ENCODE measurements at regions not wholly inside any gene's neighbourhood (a gene's known extent, or its start where the extent isn't known, plus 50 kb on each side); places are given as distances from the start of the nearest gene placed in this dataset.

- TF ChIP-seq CEBPB (IDR thresholded peaks at IDR 0.05): no peak
- no peak for TF ChIP-seq YY1 (IDR thresholded peaks at IDR 0.05; ENCODE audit: low read depth)
- no peak for TF ChIP-seq MAX (IDR thresholded peaks at IDR 0.05)
- TF ChIP-seq USF1 (IDR thresholded peaks at IDR 0.05): no peak
- TF ChIP-seq RAD21 (IDR thresholded peaks at IDR 0.05; ENCODE audit: low read depth): no peak
- TF ChIP-seq REST (IDR thresholded peaks at IDR 0.05; ENCODE audit: low read depth): no peak
- no peak for TF ChIP-seq NFIC (IDR thresholded peaks at IDR 0.05)
- TF ChIP-seq TEAD4 (IDR thresholded peaks at IDR 0.05): no peak
Observed at GRCh38 chr18:45521777-45522176, 93.5 kb upstream of the SLC14A2 start.
